GM12878 (cell line): ENCODE measurements at regions not wholly inside any gene's neighbourhood (a gene's known extent, or its start where the extent isn't known, plus 50 kb on each side); places are given as distances from the start of the nearest gene placed in this dataset.

Experiments used
- CEBPB ChIP-seq, 2 experiments: fragments of 150-350 bp in 1 of 2; IDR thresholded peaks; 2 replicates each; pipeline ENCODE4 v1.6.1; 2012 to 2014; ENCODE audit warnings: low read depth in 2 of 2, low read length in 2 of 2, borderline replicate concordance in 1 of 2, inconsistent platforms in 1 of 2
- CHD1 ChIP-seq: IDR thresholded peaks from 2 replicates; pipeline ENCODE4 v1.6.1; 2012; ENCODE audit warnings: low read depth, low read length, improper control_type of control experiment
- CREB1 ChIP-seq: IDR thresholded peaks from 2 replicates; pipeline ENCODE4 v1.6.1; 2012; ENCODE audit warnings: low read depth, mild to moderate bottlenecking, inconsistent platforms
- CTCF ChIP-seq, 3 experiments: IDR thresholded peaks in 2 of 3; conservative IDR thresholded peaks in 1 of 3; 2 replicates each; pipeline ENCODE4 v1.5.1; 2011; ENCODE audit warnings: low read depth in 3 of 3, low read length in 3 of 3, mild to moderate bottlenecking in 3 of 3, control low read depth in 2 of 3, moderate library complexity in 2 of 3, inconsistent platforms in 1 of 3, mixed read lengths in 1 of 3; ENCODE audit not compliant: control insufficient read depth in 2 of 3, insufficient read depth in 1 of 3; ENCODE audit errors: extremely low read depth in 1 of 3
- E2F8 ChIP-seq: fragments of 450-650 bp; IDR thresholded peaks from 2 replicates; pipeline ENCODE4 v1.6.1; 2018; ENCODE audit warnings: mild to moderate bottlenecking, low read depth, moderate library complexity; ENCODE audit not compliant: partially characterized antibody
- GATAD2B ChIP-seq: fragments of 450-650 bp; conservative IDR thresholded peaks from 2 replicates; pipeline ENCODE4 v1.6.1; 2017; ENCODE audit warnings: low read depth, mild to moderate bottlenecking, moderate library complexity
- HDAC2 ChIP-seq: fragments of 200-600 bp; sonication (generic); IDR thresholded peaks from 2 replicates; pipeline ENCODE4 v1.6.1; 2017
- HDGF ChIP-seq: fragments of 450-650 bp; IDR thresholded peaks from 2 replicates; pipeline ENCODE4 v1.6.1; 2016; ENCODE audit warnings: antibody characterized with exemption
- IKZF1 ChIP-seq: fragments of 450-650 bp; conservative IDR thresholded peaks from 2 replicates; pipeline ENCODE4 v1.6.1; 2017; ENCODE audit warnings: antibody characterized with exemption, mild to moderate bottlenecking
- MAX ChIP-seq: IDR thresholded peaks from 2 replicates; pipeline ENCODE4 v1.6.1; 2012; ENCODE audit warnings: low read depth, low read length, improper control_type of control experiment
- MYB ChIP-seq: fragments of 150-350 bp; IDR thresholded peaks from 2 replicates; pipeline ENCODE4 v1.6.1; 2014; ENCODE audit warnings: mild to moderate bottlenecking, low read depth, low read length, borderline replicate concordance
- MYC ChIP-seq: IDR thresholded peaks from 2 replicates; pipeline ENCODE4 v1.6.1; 2011; ENCODE audit warnings: mild to moderate bottlenecking, low read length, moderate library complexity, inconsistent platforms; ENCODE audit not compliant: insufficient read depth, insufficient replicate concordance, insufficient read length, severe bottlenecking
- NBN ChIP-seq: fragments of 450-650 bp; IDR thresholded peaks from 2 replicates; pipeline ENCODE4 v1.6.1; 2016
- NFIC ChIP-seq: IDR thresholded peaks from 2 replicates; pipeline ENCODE4 v1.6.1; 2012; ENCODE audit warnings: low read depth, mild to moderate bottlenecking, inconsistent platforms, low read length, moderate library complexity
- NFXL1 ChIP-seq: fragments of 450-650 bp; IDR thresholded peaks from 2 replicates; pipeline ENCODE4 v1.6.1; 2017; ENCODE audit warnings: antibody characterized with exemption, mild to moderate bottlenecking, borderline replicate concordance
- NFYB ChIP-seq: IDR thresholded peaks from 2 replicates; pipeline ENCODE4 v1.6.1; 2011; ENCODE audit warnings: low read depth, mild to moderate bottlenecking, low read length, improper control_type of control experiment, moderate library complexity; ENCODE audit not compliant: insufficient read depth
- NR2C1 ChIP-seq: fragments of 450-650 bp; IDR thresholded peaks from 2 replicates; pipeline ENCODE4 v1.6.1; 2017; ENCODE audit warnings: antibody characterized with exemption, mild to moderate bottlenecking, moderate library complexity
- PBX3 ChIP-seq: IDR thresholded peaks from 2 replicates; pipeline ENCODE4 v1.6.1; 2011; ENCODE audit warnings: mild to moderate bottlenecking, low read depth, low read length, moderate library complexity; ENCODE audit not compliant: insufficient replicate concordance
- PML ChIP-seq: IDR thresholded peaks from 2 replicates; pipeline ENCODE4 v1.6.1; 2012; ENCODE audit warnings: low read length, inconsistent platforms
- POLR2AphosphoS2 ChIP-seq: IDR thresholded peaks from 2 replicates; pipeline ENCODE4 v1.6.1; 2011; ENCODE audit warnings: low read depth, mild to moderate bottlenecking, low read length, improper control_type of control experiment, moderate library complexity
- RAD51 ChIP-seq: fragments of 450-650 bp; IDR thresholded peaks from 2 replicates; pipeline ENCODE4 v1.6.1; 2016; ENCODE audit warnings: moderate library complexity, mild to moderate bottlenecking, inconsistent platforms
- RELA ChIP-seq: fragments of 450-650 bp; IDR thresholded peaks from 2 replicates; pipeline ENCODE4 v1.8.0; 2014; ENCODE audit warnings: borderline replicate concordance; ENCODE audit not compliant: partially characterized antibody
- RUNX3 ChIP-seq: IDR thresholded peaks from 2 replicates; pipeline ENCODE4 v1.6.1; 2012; ENCODE audit warnings: low read length, inconsistent platforms
- SIN3A ChIP-seq: IDR thresholded peaks from 2 replicates; pipeline ENCODE4 v1.6.1; 2012; ENCODE audit warnings: low read depth, low read length, improper control_type of control experiment
- SPI1 ChIP-seq: IDR thresholded peaks from 2 replicates; pipeline ENCODE4 v1.6.1; 2011; ENCODE audit warnings: low read depth, mild to moderate bottlenecking, low read length, moderate library complexity, borderline replicate concordance; ENCODE audit not compliant: insufficient read depth
- SUZ12 ChIP-seq: fragments of 200-600 bp; sonication (generic); IDR thresholded peaks from one replicate; pipeline ENCODE4 v1.6.1; 2018; ENCODE audit warnings: antibody characterized with exemption, mild to moderate bottlenecking; ENCODE audit not compliant: unreplicated experiment

- TF ChIP-seq NFXL1 (no peak), MYC (no peak), SPI1 (no peak), NFYB (no peak), GATAD2B (no peak), HDAC2 (no peak), SIN3A (no peak), RAD51 (no peak), RUNX3 (peak; percentile 82), SUZ12 (no peak), POLR2AphosphoS2 (no peak), HDGF (no peak), RELA (no peak), PML (no peak), CREB1 (peak; percentile 12; the same call in 1 of the 2 replicates), E2F8 (no peak), MAX (no peak), CEBPB (IDR thresholded peaks at IDR 0.05; ENCODE audit: borderline replicate concordance in 1 of 2, low read depth in 2 of 2, low read length in 2 of 2) (no peak), NR2C1 (no peak), CTCF (IDR thresholded peaks at IDR 0.05 in 2 of 3, conservative IDR thresholded peaks at IDR 0.05 in 1 of 3; ENCODE audit: control insufficient read depth in 2 of 3, extremely low read depth in 1 of 3, insufficient read depth in 1 of 3, low read depth in 3 of 3, low read length in 3 of 3) (no peak), IKZF1 (peak; percentile 71), CHD1 (no peak), NBN (no peak), NFIC (peak; percentile 83; the same call in 1 of the 2 replicates), MYB (no peak), PBX3 (no peak)
Observed at GRCh38 chr14:97442363-97442762, 645.2 kb downstream of the VRK1 start (continued).
